RWPE2 (cell line): ENCODE measurements at regions not wholly inside any gene's neighbourhood (a gene's known extent, or its start where the extent isn't known, plus 50 kb on each side); places are given as distances from the start of the nearest gene placed in this dataset.

Experiments
- ATAC-seq: fragments of 200-7000 bp; cut with Tn5 transposase; 3 replicates; pipeline ENCODE4 v1.9.1; 2021; ENCODE audit warnings: low read depth
- DNase-seq: peaks from one replicate; pipeline ENCODE4 v3.0.0-alpha.2; 2020; ENCODE audit warnings: low spot score
- H3K27ac ChIP-seq: fragments of 450-650 bp; 2 replicates; pipeline ENCODE4 v1.5.1; 2017; ENCODE audit warnings: mild to moderate bottlenecking; ENCODE audit not compliant: poor library complexity, severe bottlenecking
- H3K27me3 ChIP-seq: fragments of 250-450 bp; sonication (Bioruptor Pico); 2 replicates; pipeline ENCODE4 v1.5.1; 2021; ENCODE audit warnings: mild to moderate bottlenecking, moderate library complexity; ENCODE audit not compliant: insufficient read depth, poor library complexity, severe bottlenecking
- H3K36me3 ChIP-seq: fragments of 250-450 bp; sonication (Bioruptor Pico); 2 replicates; pipeline ENCODE4 v1.5.1; 2020; ENCODE audit warnings: low read depth, mild to moderate bottlenecking, moderate library complexity
- H3K4me1 ChIP-seq: fragments of 250-450 bp; sonication (Bioruptor Pico); 2 replicates; pipeline ENCODE4 v1.5.1; 2021; ENCODE audit warnings: mild to moderate bottlenecking, moderate library complexity; ENCODE audit not compliant: insufficient read depth, poor library complexity, severe bottlenecking
- H3K4me3 ChIP-seq: fragments of 250-450 bp; sonication (Bioruptor Pico); 2 replicates; pipeline ENCODE4 v1.5.1; 2021; ENCODE audit warnings: mild to moderate bottlenecking, moderate library complexity; ENCODE audit not compliant: severe bottlenecking
- H3K9me3 ChIP-seq: fragments of 250-450 bp; sonication (Bioruptor Pico); 2 replicates; pipeline ENCODE4 v1.5.1; 2021; ENCODE audit warnings: mild to moderate bottlenecking, moderate library complexity; ENCODE audit not compliant: severe bottlenecking
- CTCF ChIP-seq: fragments of 450-650 bp; IDR thresholded peaks from one replicate; pipeline ENCODE4 v1.5.1; 2017; ENCODE audit warnings: mild to moderate bottlenecking, moderate library complexity; ENCODE audit not compliant: poor library complexity, severe bottlenecking

GRCh38 chr1:68801440-68801839 is 304.6 kb upstream of the DEPDC1 start:
- DNase-seq = no peak
- ATAC-seq = no peak
- Histone ChIP-seq H3K27me3 (no peaks in the 10 kb centered on the region), H3K4me1 (no peaks in the 10 kb centered on the region), H3K27ac (no peak overlapping the region), H3K9me3 (no peaks in the 10 kb centered on the region), H3K36me3 (no peaks in the 10 kb centered on the region), H3K4me3 (no peak overlapping the region)
- TF ChIP-seq CTCF = no peak

- no peak for TF ChIP-seq CTCF
- ATAC-seq = no peak
- Histone ChIP-seq H3K4me1 (no peaks in the 10 kb centered on the region), H3K36me3 (no peaks in the 10 kb centered on the region), H3K9me3 (no peaks in the 10 kb centered on the region), H3K4me3 (no peak overlapping the region), H3K27ac (no peak overlapping the region), H3K27me3 (no peaks in the 10 kb centered on the region)
- no peak for DNase-seq
Observed at GRCh38 chr1:68805097-68805641, 308.3 kb upstream of the DEPDC1 start.

- ATAC-seq (no peak), DNase-seq (no peak)
- Histone ChIP-seq H3K36me3 (no peaks in the 10 kb centered on the region), H3K4me1 (no peaks in the 10 kb centered on the region), H3K27ac (no peak overlapping the region), H3K27me3 (no peaks in the 10 kb centered on the region), H3K4me3 (no peak overlapping the region), H3K9me3 (no peaks in the 10 kb centered on the region)
- no peak for TF ChIP-seq CTCF
Observed at GRCh38 chr1:68808351-68808750, 311.5 kb upstream of the DEPDC1 start.

GRCh38 chr1:68811806-68812205 is 314.9 kb upstream of the DEPDC1 start:
- no peaks in the 10 kb centered on the region for H3K27me3 ChIP-seq
- TF ChIP-seq CTCF = no peak
- H3K36me3 ChIP-seq = no peaks in the 10 kb centered on the region
- DNase-seq (no peak), ATAC-seq (no peak)
- no peaks in the 10 kb centered on the region for H3K9me3 ChIP-seq
- no peak overlapping the region for H3K27ac ChIP-seq
- no peak overlapping the region for H3K4me3 ChIP-seq
- H3K4me1 ChIP-seq = no peaks in the 10 kb centered on the region

GRCh38 chr1:68812333-68812732 is 315.5 kb upstream of the DEPDC1 start:
- Histone ChIP-seq H3K4me3 (no peak overlapping the region), H3K9me3 (no peaks in the 10 kb centered on the region), H3K36me3 (no peaks in the 10 kb centered on the region), H3K27ac (no peak overlapping the region), H3K4me1 (no peaks in the 10 kb centered on the region), H3K27me3 (no peaks in the 10 kb centered on the region)
- TF ChIP-seq CTCF = no peak
- no peak for DNase-seq
- ATAC-seq = no peak
